ENCODE measurements at regions not wholly inside any gene's neighbourhood (a gene's known extent, or its start where the extent isn't known, plus 50 kb on each side); places are given as distances from the start of the nearest gene placed in this dataset.

DNA sequence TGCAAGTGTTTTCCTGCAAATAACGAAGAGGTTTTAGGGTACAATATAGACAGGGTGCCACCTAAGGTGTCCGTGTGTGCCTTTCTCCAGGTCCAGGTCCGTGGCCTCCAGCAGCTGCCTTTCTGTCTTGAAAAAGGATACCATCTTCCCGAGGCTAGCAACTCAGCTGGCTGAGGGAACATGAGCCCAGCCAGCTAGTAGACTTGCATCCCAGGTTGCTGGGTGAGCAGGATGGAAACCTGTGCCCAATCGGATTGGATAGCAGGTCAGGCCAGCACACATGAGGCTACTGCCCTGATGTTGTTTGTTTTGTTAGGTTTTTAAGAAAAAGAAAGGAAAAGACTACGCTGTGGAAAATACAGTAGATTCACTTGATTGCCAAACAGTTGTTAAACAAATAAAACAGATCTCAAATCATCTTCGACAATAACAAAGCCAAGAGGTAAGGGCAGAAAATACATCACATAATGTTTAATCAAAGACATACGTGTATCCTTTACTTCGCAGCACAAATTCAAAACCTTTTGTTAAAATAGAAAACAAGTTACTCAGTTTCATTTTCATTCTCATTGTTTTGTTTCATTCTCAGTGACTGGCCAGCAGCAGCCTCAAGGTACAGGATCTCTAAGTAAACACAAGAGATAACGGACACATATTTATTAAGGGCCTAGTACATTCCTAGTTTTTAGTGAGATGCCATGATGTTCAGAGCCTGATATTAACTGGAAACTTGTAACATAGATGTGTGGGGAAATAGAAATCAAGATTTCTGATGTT lies 661.2 kb upstream of the NR2F2 start:
- Histone ChIP-seq H3K27me3 (no peaks in the 10 kb centered on the region), H3K4me3 (peak overlapping the region in 1 of 4 donors; percentile 33), H3K27ac (peak overlapping the region in 1 of 5 donors; percentile 20), H3K36me3 (replicated peaks in 1 of 2) (no peaks in the 10 kb centered on the region), H3K9me3 (replicated peaks in 1 of 3) (no peaks in the 10 kb centered on the region), H3K4me1 (replicated peaks in 1 of 2) (no peaks in the 10 kb centered on the region)
- DNase-seq, result no peak
- intact Hi-C loops (cut with DNase I), result no loop called here
- TF ChIP-seq CTCF (IDR thresholded peaks at IDR 0.05) (no peak), POLR2A (IDR thresholded peaks at IDR 0.05) (no peak)
- WGBS, 4 donors, result 51 to 55% (median 52%) methylated on average over 10 of the region's 10 CpGs

DNA sequence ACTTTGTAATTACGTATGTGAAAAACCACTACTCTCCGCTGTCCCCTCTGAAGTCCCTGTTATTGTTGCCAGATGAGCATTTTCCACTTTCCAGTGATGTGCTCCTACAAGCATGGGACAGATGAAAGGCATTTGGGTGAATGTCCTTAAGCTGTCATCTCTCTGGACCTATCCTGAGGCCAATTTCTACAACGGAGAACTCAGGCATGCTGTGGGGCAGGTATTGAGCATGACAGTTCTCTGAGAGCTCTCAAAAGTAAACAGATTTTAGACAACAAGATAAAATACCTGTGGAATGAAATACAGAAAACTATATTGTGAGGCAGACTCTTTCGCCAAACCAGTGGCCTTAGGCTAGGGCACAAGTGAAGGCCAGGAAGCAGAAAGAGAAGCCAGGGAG lies 656.5 kb upstream of the NR2F2 start:
- no peaks in the 10 kb centered on the region for H3K9me3 ChIP-seq (replicated peaks in 1 of 3)
- DNase-seq, result no peak
- no peak for TF ChIP-seq CTCF (IDR thresholded peaks at IDR 0.05)
- TF ChIP-seq POLR2A (IDR thresholded peaks at IDR 0.05), result no peak
- WGBS, 4 donors, result 86 to 92% (median 89%) methylated on average over 4 of the region's 4 CpGs
- H3K4me3 ChIP-seq, result no peak overlapping the region
- intact Hi-C loops (cut with DNase I), result no loop called here
- H3K36me3 ChIP-seq (replicated peaks in 1 of 2), result no peaks in the 10 kb centered on the region
- H3K4me1 ChIP-seq (replicated peaks in 1 of 2), result no peaks in the 10 kb centered on the region
- no peak overlapping the region for H3K27ac ChIP-seq
- H3K27me3 ChIP-seq, result no peaks in the 10 kb centered on the region

DNA sequence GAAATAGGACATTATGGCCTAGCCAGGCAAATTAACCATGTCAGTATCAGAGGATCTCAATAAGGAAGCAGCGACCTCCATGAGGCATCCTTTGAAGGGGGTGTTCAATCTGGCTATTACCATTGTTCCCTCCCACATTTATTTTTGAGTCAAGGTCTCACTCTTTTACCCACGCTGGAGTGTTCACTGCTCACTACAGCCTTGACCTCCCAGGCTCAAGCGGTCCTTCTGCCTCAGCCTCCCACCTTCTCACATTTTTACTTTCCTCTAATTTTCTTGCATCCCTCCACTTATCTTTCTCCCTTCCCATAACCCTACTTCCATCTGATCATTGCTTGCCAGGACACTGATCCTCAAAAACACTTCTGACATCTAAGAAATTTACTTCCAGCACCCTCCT lies 654.0 kb upstream of the NR2F2 start:
- TF ChIP-seq POLR2A (IDR thresholded peaks at IDR 0.05) (no peak), CTCF (IDR thresholded peaks at IDR 0.05) (no peak)
- H3K4me3 ChIP-seq, result no peak overlapping the region
- DNase-seq, result no peak
- intact Hi-C loops (cut with DNase I), result no loop called here
- 68 to 83% (median 70%) methylated on average over 3 of the region's 3 CpGs for WGBS, 4 donors
- no peaks in the 10 kb centered on the region for H3K4me1 ChIP-seq (replicated peaks in 1 of 2)
- no peaks in the 10 kb centered on the region for H3K27me3 ChIP-seq
- H3K9me3 ChIP-seq (replicated peaks in 1 of 3), result no peaks in the 10 kb centered on the region
- no peak overlapping the region for H3K27ac ChIP-seq
- H3K36me3 ChIP-seq (replicated peaks in 1 of 2), result no peaks in the 10 kb centered on the region

GRCh38 chr15:95679847-95680582 lies 650.5 kb upstream of the NR2F2 start:
- intact Hi-C loops (cut with DNase I), result no loop called here
- Histone ChIP-seq H3K27ac (no peak overlapping the region), H3K9me3 (replicated peaks in 1 of 3) (no peaks in the 10 kb centered on the region), H3K4me3 (no peak overlapping the region), H3K36me3 (replicated peaks in 1 of 2) (no peaks in the 10 kb centered on the region), H3K27me3 (no peaks in the 10 kb centered on the region), H3K4me1 (replicated peaks in 1 of 2) (no peaks in the 10 kb centered on the region)
- TF ChIP-seq CTCF (IDR thresholded peaks at IDR 0.05) (no peak), POLR2A (IDR thresholded peaks at IDR 0.05) (no peak)
- no peak for DNase-seq
- WGBS, 4 donors, result 86 to 92% (median 88%) methylated on average over 6 of the region's 6 CpGs
